K562 (cell line): ENCODE measurements at regions not wholly inside any gene's neighbourhood (a gene's known extent, or its start where the extent isn't known, plus 50 kb on each side); places are given as distances from the start of the nearest gene placed in this dataset.

ENCODE experiments used
- ATAC-seq: fragments of 200-7000 bp; cut with Tn5 transposase; 3 replicates; pipeline ENCODE4 v1.9.1; 2020; ENCODE audit warnings: moderate library complexity
- BruUV-seq: library from RNA; stranded (reverse); fragments of 400-500 nt; replicated peaks from 2 replicates; lab custom pipeline; 2021; lab: Mats Ljungman, UMichigan
- CTCF ChIA-PET: fragments of 300-600 bp; formaldehyde crosslinking; extraction: SDS; loops from one replicate; lab custom pipeline; 2021; ENCODE audit warnings: low intra/inter-chr PET ratio; lab: Yijun Ruan, JAX
- POLR2A ChIA-PET: fragments of 300-600, 350-650 bp; sonication (Branson Sonifier 250); formaldehyde crosslinking; extraction: SDS; loops from one replicate; lab custom pipeline; 2021; ENCODE audit warnings: antibody characterized with exemption, inconsistent platforms; lab: Yijun Ruan, JAX
- DNase-seq, 4 experiments: peaks; one replicate each; pipeline versions ENCODE4 v3.0.0 to v3.0.0-alpha.2; 2011 to 2018; ENCODE audit warnings: low spot score in 3 of 4, mixed read lengths in 3 of 4; ENCODE audit errors: extremely low read depth in 1 of 4
- FAIRE-seq: peaks from 2 replicates; lab custom pipeline; 2011; peaks lifted over from hg19 to GRCh38; lab: Jason Lieb, UNC
- H2AFZ ChIP-seq: 2 replicates; pipeline ENCODE4 v1.6.0; 2011; ENCODE audit warnings: low read depth, low read length, control low read depth, inconsistent platforms
- H3K27ac ChIP-seq: fragments of 200-600 bp; 3 replicates; pipeline ENCODE4 v1.8.0; 2011; ENCODE audit warnings: low read depth, mild to moderate bottlenecking, control low read depth, inconsistent platforms, low read length, moderate library complexity, mixed read lengths; ENCODE audit errors: extremely low read depth
- H3K27me3 ChIP-seq, 2 experiments: fragments of 300-600 bp in 1 of 2; 2 replicates in 1 of 2; 3 replicates in 1 of 2; pipeline versions ENCODE4 v1.6.0 to v1.8.0; 2011; ENCODE audit warnings: inconsistent platforms in 2 of 2, low read length in 2 of 2, mild to moderate bottlenecking in 1 of 2, mixed read lengths in 1 of 2, moderate library complexity in 1 of 2; ENCODE audit not compliant: control insufficient read depth in 2 of 2, insufficient read depth in 2 of 2
- H3K36me3 ChIP-seq: fragments of 300-600 bp; 3 replicates; pipeline ENCODE4 v1.8.0; 2011; ENCODE audit warnings: mild to moderate bottlenecking, low read length, inconsistent platforms; ENCODE audit not compliant: control insufficient read depth, insufficient read depth
- H3K4me1 ChIP-seq, 2 experiments: fragments of 200-600 bp in 1 of 2; replicated peaks in 1 of 2; 2 replicates in 1 of 2; 3 replicates in 1 of 2; pipeline versions ENCODE4 v1.5.1 to v1.8.0; 2011; ENCODE audit warnings: inconsistent platforms in 2 of 2, low read length in 2 of 2, mild to moderate bottlenecking in 1 of 2, mixed read lengths in 1 of 2, moderate library complexity in 1 of 2; ENCODE audit not compliant: control insufficient read depth in 2 of 2, insufficient read depth in 2 of 2
- H3K4me2 ChIP-seq: 2 replicates; pipeline ENCODE4 v1.6.1; 2011; ENCODE audit warnings: low read length, control low read depth, inconsistent platforms, mixed read lengths; ENCODE audit not compliant: insufficient read depth
- H3K4me3 ChIP-seq: fragments of 200-600 bp; sonication (generic), shearing (Covaris generic); 2 replicates; pipeline ENCODE4 v1.5.1; 2016; ENCODE audit warnings: control low read depth, inconsistent platforms
- H3K79me2 ChIP-seq: fragments of 200-600 bp; 3 replicates; pipeline ENCODE4 v1.8.0; 2011; ENCODE audit warnings: low read length, inconsistent platforms; ENCODE audit not compliant: control insufficient read depth, insufficient read depth
- H3K9ac ChIP-seq, 2 experiments: 2 replicates each; pipeline versions ENCODE4 v1.6.0 to v1.6.1; 2011; ENCODE audit warnings: low read depth in 2 of 2, low read length in 2 of 2, control low read depth in 1 of 2, inconsistent platforms in 1 of 2, mild to moderate bottlenecking in 1 of 2, mixed read lengths in 1 of 2; ENCODE audit not compliant: insufficient read depth in 1 of 2
- H3K9me1 ChIP-seq: one replicate; pipeline ENCODE4 v1.6.0; 2011; ENCODE audit warnings: inconsistent platforms, mild to moderate bottlenecking, low read length, moderate library complexity; ENCODE audit not compliant: control insufficient read depth, insufficient read depth
- H3K9me3 ChIP-seq: replicated peaks from 2 replicates; pipeline ENCODE4 v1.5.1; 2011; ENCODE audit warnings: low read depth, low read length, inconsistent platforms; ENCODE audit not compliant: control insufficient read depth, insufficient read depth
- H4K20me1 ChIP-seq: replicated peaks from 2 replicates; pipeline ENCODE4 v1.6.1; 2011; ENCODE audit warnings: low read length, inconsistent platforms, mixed read lengths; ENCODE audit not compliant: control insufficient read depth, insufficient read depth
- CBX3 ChIP-seq, 2 experiments: IDR thresholded peaks; 1 replicate in 1 of 2; 2 replicates in 1 of 2; pipeline ENCODE4 v1.6.1; 2012; ENCODE audit warnings: inconsistent platforms in 2 of 2, low read length in 2 of 2, borderline replicate concordance in 1 of 2, control low read depth in 1 of 2
- E2F4 ChIP-seq: sonication (generic); formaldehyde crosslinking; IDR thresholded peaks from 2 replicates; pipeline ENCODE4 v1.8.0; 2022; ENCODE audit warnings: mild to moderate bottlenecking, low read depth, missing genetic modification reagents
- ETS2 ChIP-seq: IDR thresholded peaks from 2 replicates; pipeline ENCODE4 v1.6.1; 2016; ENCODE audit warnings: borderline replicate concordance, missing genetic modification characterization, mild to moderate bottlenecking, moderate library complexity, missing compliant biosample characterization; ENCODE audit not compliant: poor library complexity, severe bottlenecking
- FIP1L1 ChIP-seq: fragments of 200-400 bp; formaldehyde crosslinking; IDR thresholded peaks from 2 replicates; pipeline ENCODE4 v1.6.1; 2018; ENCODE audit warnings: mild to moderate bottlenecking, low read depth, low read length; ENCODE audit not compliant: poor library complexity, severe bottlenecking
- GTF2E2 ChIP-seq: fragments of 200-800 bp; sonication (Bioruptor generic); IDR thresholded peaks from 2 replicates; pipeline ENCODE4 v1.6.1; 2016; ENCODE audit warnings: missing genetic modification characterization, missing compliant biosample characterization
- HDGF ChIP-seq: fragments of 450-650 bp; IDR thresholded peaks from 2 replicates; pipeline ENCODE4 v1.6.1; 2016
- HLTF ChIP-seq: fragments of 450-650 bp; IDR thresholded peaks from 2 replicates; pipeline ENCODE4 v1.6.1; 2016
- NCOR1 ChIP-seq: fragments of 450-650 bp; IDR thresholded peaks from 2 replicates; pipeline ENCODE4 v1.6.1; 2016; ENCODE audit warnings: mild to moderate bottlenecking, moderate library complexity
- POLR2AphosphoS5 ChIP-seq: IDR thresholded peaks from 2 replicates; pipeline ENCODE4 v1.6.1; 2011; ENCODE audit warnings: mild to moderate bottlenecking, low read depth, low read length, moderate library complexity; ENCODE audit not compliant: control insufficient read depth, insufficient read depth
- POLR2H ChIP-seq: IDR thresholded peaks from 2 replicates; pipeline ENCODE4 v1.6.1; 2016; ENCODE audit warnings: missing genetic modification characterization, low read depth, mild to moderate bottlenecking, control low read depth, missing compliant biosample characterization, moderate library complexity
- RAD51 ChIP-seq: fragments of 450-650 bp; IDR thresholded peaks from 2 replicates; pipeline ENCODE4 v1.7.1; 2016; ENCODE audit warnings: low read depth, mild to moderate bottlenecking, borderline replicate concordance
- RFX1 ChIP-seq: fragments of 450-650 bp; IDR thresholded peaks from 2 replicates; pipeline ENCODE4 v1.6.1; 2016; ENCODE audit warnings: mild to moderate bottlenecking, moderate library complexity
- STAG1 ChIP-seq: sonication (generic); formaldehyde crosslinking; IDR thresholded peaks from 2 replicates; pipeline ENCODE4 v1.5.0; 2020; ENCODE audit warnings: missing genetic modification reagents, borderline replicate concordance
- USF2 ChIP-seq: sonication (generic); formaldehyde crosslinking; IDR thresholded peaks from 2 replicates; pipeline ENCODE4 v1.5.0; 2020; ENCODE audit warnings: missing genetic modification reagents
- ZBTB8A ChIP-seq: fragments of 450-650 bp; IDR thresholded peaks from 2 replicates; pipeline ENCODE4 v1.6.1; 2018; ENCODE audit warnings: mild to moderate bottlenecking, moderate library complexity; ENCODE audit not compliant: partially characterized antibody
- ZC3H11A ChIP-seq: IDR thresholded peaks from 2 replicates; pipeline ENCODE4 v1.6.1; 2012; ENCODE audit warnings: low read depth, low read length, improper control_type of control experiment
- WGBS: fragments of 100-300 bp; shearing (Covaris generic); methylation state at CpG from one replicate; pipeline ENCODE4 v1.1.6; 2016; ENCODE audit warnings: low coverage, mixed read lengths; ENCODE audit not compliant: insufficient coverage; ENCODE audit errors: missing lambda C conversion rate; 5-methylcytosine and 5-hydroxymethylcytosine counted together
- in situ Hi-C: fragments of 300-500 bp; cut with MboI; formaldehyde crosslinking; loops from 4 replicates; pipeline ENCODE4 v1.15.0; 2018; ENCODE audit warnings: inconsistent platforms, mixed read lengths
- intact Hi-C: fragments of 100-400 bp; cut with micrococcal nuclease; formaldehyde crosslinking; loops from 2 replicates; pipeline ENCODE4 v1.14.2; 2022

- Histone ChIP-seq H2AFZ (no peak overlapping the region), H3K36me3 (no peaks in the 10 kb centered on the region), H3K27me3 (peaks cover 3 to 30% of the 10 kb centered on the region in 2 experiments; a peak in 3 of 5 replicates), H3K4me1 (no peaks in the 10 kb centered on the region), H3K9me3 (no peaks in the 10 kb centered on the region), H3K27ac (no peak overlapping the region), H3K9ac (no peak overlapping the region), H4K20me1 (no peaks in the 10 kb centered on the region), H3K9me1 (no peaks in the 10 kb centered on the region), H3K79me2 (no peaks in the 10 kb centered on the region), H3K4me2 (no peak overlapping the region), H3K4me3 (no peak overlapping the region)
- intact Hi-C loops (no loop called here), in situ Hi-C loops (no loop called here)
- 1% methylated on average over 8 of the region's 8 CpGs for WGBS
- no peak for ATAC-seq
- ChIA-PET CTCF (no interaction called here), POLR2A (no interaction called here)
- no peak for TF ChIP-seq STAG1 (CRISPR knock-in tag)
- peak; percentile 12; the same call in 1 of the 2 replicates for TF ChIP-seq RFX1
- no peak for FAIRE-seq
- no TSS peak for BruUV-seq
- DNase-seq: peak in 1 of 4 experiments; percentile 3
These were observed 95.0 kb upstream of the SLC34A2 start for GRCh38 chr4:25560605-25561004.

GRCh38 chr4:25563071-25563564 is 92.5 kb upstream of the SLC34A2 start:
- WGBS: 0% methylated on average over 8 of the region's 8 CpGs
- TF ChIP-seq RAD51: no peak
- no peak for TF ChIP-seq POLR2H (tag)
- TF ChIP-seq ETS2: no peak
- no peak for TF ChIP-seq CBX3 (IDR thresholded peaks at IDR 0.05; ENCODE audit: borderline replicate concordance in 1 of 2, low read length in 2 of 2)
- no peak for TF ChIP-seq POLR2AphosphoS5
- TF ChIP-seq HDGF: no peak
- TF ChIP-seq NCOR1: no peak
- no peak for TF ChIP-seq E2F4 (CRISPR knock-in tag)
- no peak for TF ChIP-seq USF2 (CRISPR knock-in tag)
- TF ChIP-seq FIP1L1: no peak
- no peak for TF ChIP-seq GTF2E2
- TF ChIP-seq ZC3H11A: no peak
- no peak for TF ChIP-seq HLTF
- no peak for TF ChIP-seq ZBTB8A
- no peaks in the 10 kb centered on the region for H4K20me1 ChIP-seq
- H3K9me1 ChIP-seq: no peaks in the 10 kb centered on the region
- no peak overlapping the region for H2AFZ ChIP-seq
- H3K79me2 ChIP-seq: no peaks in the 10 kb centered on the region
- no peaks in the 10 kb centered on the region for H3K9me3 ChIP-seq
- intact Hi-C loops: no loop called here
- no TSS peak for BruUV-seq
- no peaks in the 10 kb centered on the region for H3K4me1 ChIP-seq
- DNase-seq (no peak), ATAC-seq (no peak), FAIRE-seq (no peak)
- H3K36me3 ChIP-seq: no peaks in the 10 kb centered on the region
- no peak overlapping the region for H3K4me3 ChIP-seq
- no peak overlapping the region for H3K9ac ChIP-seq
- in situ Hi-C loops: no loop called here
- ChIA-PET CTCF (no interaction called here), POLR2A (interaction anchor here (1.0 kb wide), 1 partner anchor 10 kb away, joined by 8 read pairs; no protein-coding TSS in a partner anchor)
- no peak overlapping the region for H3K27ac ChIP-seq
- no peak overlapping the region for H3K4me2 ChIP-seq
- peaks cover 8 to 30% of the 10 kb centered on the region in 2 experiments; a peak in 3 of 5 replicates for H3K27me3 ChIP-seq
